HFFc6 (cell line): ENCODE measurements at regions not wholly inside any gene's neighbourhood (a gene's known extent, or its start where the extent isn't known, plus 50 kb on each side); places are given as distances from the start of the nearest gene placed in this dataset.

Experiments
- DNase-seq: peaks from one replicate; pipeline ENCODE4 v3.0.0-alpha.2; 2018
- H3K27ac Mint-ChIP-seq: 2 replicates; pipeline ENCODE4 v1.8.0; 2020; ENCODE audit warnings: mild to moderate bottlenecking, mixed read lengths
- H3K27me3 Mint-ChIP-seq: 2 replicates; pipeline ENCODE4 v1.8.0; 2021; ENCODE audit warnings: mild to moderate bottlenecking, moderate library complexity, mixed read lengths; ENCODE audit not compliant: insufficient read depth
- H3K36me3 Mint-ChIP-seq: 2 replicates; pipeline ENCODE4 v1.8.0; 2021; ENCODE audit warnings: low read depth, mixed read lengths
- H3K4me1 Mint-ChIP-seq: 2 replicates; pipeline ENCODE4 v1.8.0; 2020; ENCODE audit warnings: low read depth, mixed read lengths
- H3K4me3 Mint-ChIP-seq: 2 replicates; pipeline ENCODE4 v1.8.0; 2020; ENCODE audit warnings: mild to moderate bottlenecking, moderate library complexity, mixed read lengths
- H3K9me3 Mint-ChIP-seq: 2 replicates; pipeline ENCODE4 v1.8.0; 2020; ENCODE audit warnings: mild to moderate bottlenecking, mixed read lengths
- TF ChIP-seq, protein P1 (sequence below): fragments of 200-600 bp; sonication (generic); IDR thresholded peaks from 2 replicates; pipeline ENCODE4 v1.5.0; 2021; ENCODE audit warnings: antibody characterized with exemption, mild to moderate bottlenecking

DNA sequence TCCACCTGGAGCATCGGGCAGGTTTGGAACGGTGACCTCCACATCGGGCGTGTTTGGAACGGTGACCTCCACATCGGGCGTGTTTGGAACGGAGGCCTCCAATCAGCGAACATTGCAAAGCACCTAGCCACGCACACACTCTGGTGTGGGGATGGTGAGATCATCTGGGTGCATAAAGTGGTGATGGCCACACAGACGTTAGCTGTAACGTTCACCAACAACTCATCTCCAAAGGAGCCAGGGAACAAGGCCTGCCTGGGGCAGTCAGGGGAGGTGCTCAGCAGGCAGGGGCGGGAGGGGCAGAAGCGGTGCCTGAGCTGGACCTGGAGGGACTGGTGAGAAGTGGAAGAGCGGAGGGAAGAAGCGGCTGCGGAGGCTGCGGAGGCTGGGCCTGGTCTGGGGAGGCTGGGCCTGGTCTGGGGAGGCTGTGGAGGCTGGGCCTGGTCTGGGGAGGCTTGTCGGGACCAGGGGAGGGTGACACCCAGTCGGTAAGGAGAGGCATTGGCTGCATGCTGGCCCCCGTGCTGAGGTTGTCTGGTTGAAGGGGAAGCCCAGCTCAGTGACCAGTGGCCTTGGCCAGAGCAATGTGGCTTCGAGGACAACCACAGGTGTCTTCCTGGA lies 89.9 kb downstream of the PSMB1 start:
- H3K27ac Mint-ChIP-seq, result no peak overlapping the region
- no peaks in the 10 kb centered on the region for H3K36me3 Mint-ChIP-seq
- no peak overlapping the region for H3K4me3 Mint-ChIP-seq
- H3K4me1 Mint-ChIP-seq, result peaks cover 10% of the 10 kb centered on the region
- H3K27me3 Mint-ChIP-seq, result peaks cover 17% of the 10 kb centered on the region
- TF ChIP-seq, protein P1, sequence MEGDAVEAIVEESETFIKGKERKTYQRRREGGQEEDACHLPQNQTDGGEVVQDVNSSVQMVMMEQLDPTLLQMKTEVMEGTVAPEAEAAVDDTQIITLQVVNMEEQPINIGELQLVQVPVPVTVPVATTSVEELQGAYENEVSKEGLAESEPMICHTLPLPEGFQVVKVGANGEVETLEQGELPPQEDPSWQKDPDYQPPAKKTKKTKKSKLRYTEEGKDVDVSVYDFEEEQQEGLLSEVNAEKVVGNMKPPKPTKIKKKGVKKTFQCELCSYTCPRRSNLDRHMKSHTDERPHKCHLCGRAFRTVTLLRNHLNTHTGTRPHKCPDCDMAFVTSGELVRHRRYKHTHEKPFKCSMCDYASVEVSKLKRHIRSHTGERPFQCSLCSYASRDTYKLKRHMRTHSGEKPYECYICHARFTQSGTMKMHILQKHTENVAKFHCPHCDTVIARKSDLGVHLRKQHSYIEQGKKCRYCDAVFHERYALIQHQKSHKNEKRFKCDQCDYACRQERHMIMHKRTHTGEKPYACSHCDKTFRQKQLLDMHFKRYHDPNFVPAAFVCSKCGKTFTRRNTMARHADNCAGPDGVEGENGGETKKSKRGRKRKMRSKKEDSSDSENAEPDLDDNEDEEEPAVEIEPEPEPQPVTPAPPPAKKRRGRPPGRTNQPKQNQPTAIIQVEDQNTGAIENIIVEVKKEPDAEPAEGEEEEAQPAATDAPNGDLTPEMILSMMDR, result no peak
- no peak for DNase-seq
- H3K9me3 Mint-ChIP-seq, result peaks cover 7% of the 10 kb centered on the region

DNA sequence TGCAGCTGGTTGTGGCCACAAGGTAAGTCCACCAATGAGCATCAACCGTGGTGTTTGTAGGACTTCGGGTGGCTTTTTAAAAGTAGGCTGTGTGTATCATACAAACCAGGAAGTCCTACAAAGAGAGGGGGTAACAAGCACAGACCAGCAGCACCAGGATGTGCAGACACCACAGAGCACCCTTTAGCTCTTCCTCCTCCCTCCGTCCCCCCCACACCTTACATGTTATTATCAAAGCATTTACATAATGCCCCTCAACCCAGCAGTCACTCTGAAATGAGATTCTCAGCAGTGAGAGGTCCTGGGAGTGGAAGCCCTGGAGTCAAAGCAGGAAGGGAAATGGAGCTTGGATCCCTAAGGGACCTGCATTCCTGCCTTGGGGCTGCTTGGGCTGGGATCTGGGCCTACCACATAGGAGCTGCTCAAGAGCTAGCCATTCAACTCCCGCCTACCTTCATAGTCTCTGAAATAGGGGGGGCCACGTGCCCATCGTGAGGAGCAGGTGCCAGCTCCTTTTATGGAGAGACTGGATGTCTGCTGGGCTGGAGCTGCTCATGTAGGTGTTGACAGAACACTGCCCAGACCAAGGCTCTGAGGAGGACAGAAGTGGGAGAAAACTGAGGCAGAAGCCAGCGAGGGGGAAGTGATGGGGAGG lies 90.6 kb downstream of the PSMB1 start:
- Mint-ChIP-seq H3K27me3 (peaks cover 17% of the 10 kb centered on the region), H3K4me1 (peaks cover 10% of the 10 kb centered on the region), H3K27ac (no peak overlapping the region), H3K4me3 (no peak overlapping the region), H3K36me3 (no peaks in the 10 kb centered on the region), H3K9me3 (no peaks in the 10 kb centered on the region; the same call in 1 of the 2 replicates)
- DNase-seq, result no peak
- TF ChIP-seq, protein P1, result no peak

DNA sequence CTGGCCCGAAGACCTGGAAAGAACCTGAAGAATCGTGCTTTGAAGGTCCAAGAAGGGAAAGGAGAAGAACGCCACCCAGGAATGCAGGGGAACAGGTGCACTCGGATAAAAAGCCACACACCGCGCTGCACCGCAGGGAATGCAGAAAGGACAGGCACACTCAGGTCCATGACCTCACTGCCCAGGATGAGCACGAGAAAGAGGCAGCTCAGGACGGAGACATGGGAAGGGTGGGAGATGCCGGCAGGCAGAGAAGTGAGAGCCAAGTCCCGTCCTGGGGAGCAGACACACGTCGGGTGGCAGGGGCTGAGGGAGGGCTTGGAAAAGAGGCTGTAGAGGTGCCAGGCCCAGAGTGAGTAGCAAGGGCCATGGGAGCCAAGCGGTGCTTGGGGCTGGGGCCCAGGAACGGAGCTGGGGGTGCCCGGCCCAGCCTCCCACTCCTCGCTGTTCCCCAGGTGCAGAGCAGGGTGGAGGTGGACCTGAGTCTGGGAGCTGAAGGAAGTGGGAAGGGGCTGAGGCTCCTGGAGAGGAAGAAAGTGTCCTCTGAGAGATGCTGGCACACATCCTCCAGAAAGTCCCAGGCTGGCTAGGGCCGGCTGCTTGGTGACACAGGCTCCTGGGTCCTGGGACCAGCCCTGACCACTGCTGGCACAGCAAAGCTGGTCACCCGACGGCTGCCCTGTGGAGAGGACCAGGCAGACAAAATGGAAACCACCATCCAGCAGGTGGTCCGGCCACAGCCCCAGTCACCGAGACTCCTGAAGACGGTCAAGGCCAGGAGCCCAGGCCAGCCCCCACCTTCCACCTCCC lies 91.3 kb downstream of the PSMB1 start:
- H3K36me3 Mint-ChIP-seq, result no peaks in the 10 kb centered on the region
- H3K27me3 Mint-ChIP-seq, result peaks cover 17% of the 10 kb centered on the region
- H3K4me1 Mint-ChIP-seq, result peaks cover 10% of the 10 kb centered on the region
- H3K9me3 Mint-ChIP-seq, result no peaks in the 10 kb centered on the region; the same call in 1 of the 2 replicates
- DNase-seq, result no peak
- TF ChIP-seq, protein P1, result no peak
- H3K27ac Mint-ChIP-seq, result no peak overlapping the region
- H3K4me3 Mint-ChIP-seq, result no peak overlapping the region

DNA sequence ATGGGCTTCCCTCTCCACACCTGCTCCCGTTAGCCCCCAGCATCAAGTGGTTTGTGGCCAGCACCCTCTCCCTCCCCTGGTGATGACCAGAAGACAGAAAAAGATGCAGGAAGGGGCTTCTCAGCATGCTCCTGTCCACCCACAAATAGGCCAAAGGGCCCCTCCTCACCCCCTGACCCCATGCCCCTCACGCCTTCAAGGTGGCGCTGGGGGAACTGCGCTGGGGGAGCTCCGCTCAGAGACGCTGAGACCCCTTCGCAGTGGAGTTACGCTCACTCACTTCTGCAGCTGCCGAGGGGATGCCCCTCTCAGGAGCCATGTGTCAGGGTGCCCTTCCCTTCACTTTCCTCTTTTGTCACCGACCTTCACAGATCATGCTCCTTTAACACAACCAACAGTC lies 92.0 kb downstream of the PSMB1 start:
- Mint-ChIP-seq H3K9me3 (no peaks in the 10 kb centered on the region; the same call in 1 of the 2 replicates), H3K36me3 (no peaks in the 10 kb centered on the region), H3K27me3 (peaks cover 17% of the 10 kb centered on the region), H3K27ac (no peak overlapping the region), H3K4me3 (no peak overlapping the region), H3K4me1 (peaks cover 10% of the 10 kb centered on the region)
- no peak for DNase-seq
- TF ChIP-seq, protein P1, result no peak

DNA sequence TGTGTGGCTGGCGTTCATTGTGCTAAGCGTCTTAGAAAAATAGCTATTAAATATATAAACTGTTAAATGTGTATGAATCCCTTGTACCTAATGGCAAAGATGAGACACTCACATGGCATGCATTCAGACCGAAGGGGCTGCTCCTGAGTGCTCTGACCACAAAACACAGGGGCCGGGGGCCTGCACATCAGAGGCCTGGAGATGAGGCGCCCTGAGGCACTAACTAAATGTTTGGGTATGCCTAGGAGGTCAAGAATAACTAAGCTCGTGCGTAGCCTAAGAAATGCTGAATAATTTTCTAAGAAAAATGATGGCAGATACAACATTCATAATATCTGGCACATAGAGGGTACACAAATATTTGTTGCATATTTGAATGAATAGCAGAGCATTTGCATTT lies 92.5 kb downstream of the PSMB1 start:
- Mint-ChIP-seq H3K27me3 (peaks cover 17% of the 10 kb centered on the region), H3K4me3 (no peak overlapping the region), H3K27ac (no peak overlapping the region), H3K36me3 (no peaks in the 10 kb centered on the region), H3K4me1 (peaks cover 10% of the 10 kb centered on the region), H3K9me3 (no peaks in the 10 kb centered on the region; the same call in 1 of the 2 replicates)
- DNase-seq, result no peak
- TF ChIP-seq, protein P1, result no peak
